Endodermal cell (in vitro differentiated cells): ENCODE measurements at regions not wholly inside any gene's neighbourhood (a gene's known extent, or its start where the extent isn't known, plus 50 kb on each side); places are given as distances from the start of the nearest gene placed in this dataset.

Source experiments
- DNase-seq: peaks from one replicate; pipeline ENCODE4 v3.0.0-alpha.2; 2017
- H3K27ac ChIP-seq: 2 replicates; pipeline ENCODE4 v1.5.1; 2013; ENCODE audit warnings: mild to moderate bottlenecking, low read depth, low read length, moderate library complexity
- H3K27me3 ChIP-seq: 2 replicates; pipeline ENCODE4 v1.6.1; 2013; ENCODE audit warnings: mild to moderate bottlenecking, low read length, moderate library complexity; ENCODE audit not compliant: insufficient read depth, control insufficient read depth, poor library complexity, severe bottlenecking
- H3K36me3 ChIP-seq: 2 replicates; pipeline ENCODE4 v1.7.0; 2013; ENCODE audit warnings: mild to moderate bottlenecking, low read length, moderate library complexity; ENCODE audit not compliant: control insufficient read depth, insufficient read depth
- H3K4me1 ChIP-seq: one replicate; pipeline ENCODE4 v1.7.0; 2013; ENCODE audit warnings: low read length; ENCODE audit not compliant: control insufficient read depth, insufficient read depth
- H3K4me3 ChIP-seq: 2 replicates; pipeline ENCODE4 v1.5.1; 2013; ENCODE audit warnings: mild to moderate bottlenecking, low read length, moderate library complexity
- H3K9ac ChIP-seq: 2 replicates; pipeline ENCODE4 v1.6.1; 2013; ENCODE audit warnings: mild to moderate bottlenecking, low read length, moderate library complexity; ENCODE audit not compliant: poor library complexity, severe bottlenecking; ENCODE audit errors: extremely low read depth
- H3K9me3 ChIP-seq: 2 replicates; pipeline ENCODE4 v1.6.1; 2013; ENCODE audit warnings: mild to moderate bottlenecking, low read length, moderate library complexity; ENCODE audit not compliant: control insufficient read depth
- H3K27ac Mint-ChIP-seq: 2 replicates; pipeline ENCODE4 v1.8.0; 2020; ENCODE audit warnings: mixed read lengths
- H3K27me3 Mint-ChIP-seq: 2 replicates; pipeline ENCODE4 v1.8.0; 2021; ENCODE audit warnings: mild to moderate bottlenecking, mixed read lengths; ENCODE audit not compliant: insufficient read depth
- H3K36me3 Mint-ChIP-seq: 2 replicates; pipeline ENCODE4 v1.8.0; 2020; ENCODE audit warnings: low read depth, mixed read lengths
- H3K4me1 Mint-ChIP-seq: 2 replicates; pipeline ENCODE4 v1.8.0; 2020; ENCODE audit warnings: mixed read lengths
- H3K4me3 Mint-ChIP-seq: 2 replicates; pipeline ENCODE4 v1.8.0; 2020; ENCODE audit warnings: mild to moderate bottlenecking, moderate library complexity, mixed read lengths
- H3K9me3 Mint-ChIP-seq: 2 replicates; pipeline ENCODE4 v1.8.0; 2020; ENCODE audit warnings: mild to moderate bottlenecking, mixed read lengths
- CTCF ChIP-seq: fragments of 200-600 bp; sonication (generic); conservative IDR thresholded peaks from 2 replicates; pipeline ENCODE4 v1.5.0; 2021; ENCODE audit warnings: antibody characterized with exemption, mild to moderate bottlenecking
- WGBS, 2 experiments: methylation state at CpG; one replicate each; pipeline versions ENCODE4 v1.1.5 to v1.1.7; 2013; ENCODE audit warnings: missing lambda C conversion rate in 2 of 2, mixed read lengths in 1 of 2; ENCODE audit not compliant: insufficient coverage in 1 of 2, insufficient read length in 1 of 2; 5-methylcytosine and 5-hydroxymethylcytosine counted together

GRCh38 chr1:87197641-87198040 lies 131.0 kb upstream of the LMO4 start:
- peaks cover 18% of the 10 kb centered on the region for H3K9me3 ChIP-seq
- TF ChIP-seq CTCF, result no peak
- WGBS, 2 experiments, result 75 to 91% methylated on average over 1 to 2 of the region's 2 CpGs
- DNase-seq, result no peak
- Mint-ChIP-seq H3K36me3 (no peaks in the 10 kb centered on the region), H3K4me1 (peaks cover 10% of the 10 kb centered on the region), H3K27me3 (peaks cover 7% of the 10 kb centered on the region), H3K27ac (no peak overlapping the region), H3K9me3 (peaks cover 12% of the 10 kb centered on the region), H3K4me3 (no peak overlapping the region)
- H3K27me3 ChIP-seq, result no peaks in the 10 kb centered on the region
- H3K9ac ChIP-seq, result no peak overlapping the region
- H3K4me3 ChIP-seq, result no peak overlapping the region
- H3K4me1 ChIP-seq, result no peaks in the 10 kb centered on the region
- no peak overlapping the region for H3K27ac ChIP-seq
- H3K36me3 ChIP-seq, result no peaks in the 10 kb centered on the region

- Mint-ChIP-seq H3K27me3 (peaks cover 7% of the 10 kb centered on the region), H3K9me3 (no peaks in the 10 kb centered on the region), H3K4me1 (peaks cover 19% of the 10 kb centered on the region), H3K27ac (no peak overlapping the region), H3K4me3 (no peak overlapping the region), H3K36me3 (no peaks in the 10 kb centered on the region)
- H3K36me3 ChIP-seq, result no peaks in the 10 kb centered on the region
- H3K4me3 ChIP-seq, result no peak overlapping the region
- no peak overlapping the region for H3K27ac ChIP-seq
- H3K9ac ChIP-seq, result no peak overlapping the region
- 76 to 82% methylated on average over 10 of the region's 10 CpGs for WGBS, 2 experiments
- TF ChIP-seq CTCF, result no peak
- H3K4me1 ChIP-seq, result no peaks in the 10 kb centered on the region
- no peaks in the 10 kb centered on the region for H3K9me3 ChIP-seq
- peak; percentile 73 for DNase-seq
- H3K27me3 ChIP-seq, result no peaks in the 10 kb centered on the region
Observed at GRCh38 chr1:87200875-87201638, 127.6 kb upstream of the LMO4 start.

GRCh38 chr1:87201768-87202167 lies 126.9 kb upstream of the LMO4 start:
- Mint-ChIP-seq H3K9me3 (no peaks in the 10 kb centered on the region), H3K36me3 (no peaks in the 10 kb centered on the region), H3K27ac (no peak overlapping the region), H3K4me1 (peaks cover 19% of the 10 kb centered on the region), H3K27me3 (peaks cover 11% of the 10 kb centered on the region), H3K4me3 (no peak overlapping the region)
- H3K4me1 ChIP-seq, result no peaks in the 10 kb centered on the region
- peaks cover 5% of the 10 kb centered on the region for H3K27me3 ChIP-seq
- no peaks in the 10 kb centered on the region for H3K36me3 ChIP-seq
- H3K4me3 ChIP-seq, result no peak overlapping the region
- no peaks in the 10 kb centered on the region for H3K9me3 ChIP-seq
- no peak overlapping the region for H3K27ac ChIP-seq
- TF ChIP-seq CTCF, result no peak
- WGBS, 2 experiments, result 92% methylated on average over 9 of the region's 9 CpGs; no CpG with 5 or more reads in 1 of the 2 experiments
- H3K9ac ChIP-seq, result no peak overlapping the region
- no peak for DNase-seq
